ENCODE measurements at regions not wholly inside any gene's neighbourhood (a gene's known extent, or its start where the extent isn't known, plus 50 kb on each side); places are given as distances from the start of the nearest gene placed in this dataset.

GRCh38 chr10:80751940-80752339 is 214.2 kb downstream of the SH2D4B start (continued):
- TF ChIP-seq CTBP2 (IDR thresholded peaks at IDR 0.05; ENCODE audit: borderline replicate concordance, insufficient read depth, insufficient read length, low read length) (no peak), POLR2A (IDR thresholded peaks at IDR 0.05; ENCODE audit: control extremely low read depth in 1 of 2, low read depth in 2 of 2, low read length in 2 of 2) (no peak), MAFK (IDR thresholded peaks at IDR 0.05; ENCODE audit: low read depth, low read length) (no peak), EGR1 (IDR thresholded peaks at IDR 0.05; ENCODE audit: borderline replicate concordance, low read depth, low read length) (no peak), E2F6 (IDR thresholded peaks at IDR 0.05) (no peak), CBX5 (IDR thresholded peaks at IDR 0.05; ENCODE audit: low read depth, low read length) (no peak)
